DND-41 (cell line): ENCODE measurements at regions not wholly inside any gene's neighbourhood (a gene's known extent, or its start where the extent isn't known, plus 50 kb on each side); places are given as distances from the start of the nearest gene placed in this dataset.

Experiments
- ATAC-seq: fragments of 200-7000 bp; cut with Tn5 transposase; 3 replicates; pipeline ENCODE4 v1.9.1; 2021; ENCODE audit warnings: low read depth; ENCODE audit not compliant: insufficient read depth
- DNase-seq: peaks from one replicate; pipeline ENCODE4 v3.0.0-alpha.2; 2020
- H2AFZ ChIP-seq: 2 replicates; pipeline ENCODE4 v1.6.0; 2012; ENCODE audit warnings: low read depth, low read length
- H3K27ac ChIP-seq: 2 replicates; pipeline ENCODE4 v1.5.1; 2012; ENCODE audit warnings: low read length, inconsistent platforms
- H3K27me3 ChIP-seq: fragments of 200-600 bp; sonication (generic); 2 replicates; pipeline ENCODE4 v1.6.0; 2012; ENCODE audit warnings: low read length, mild to moderate bottlenecking, inconsistent platforms; ENCODE audit not compliant: insufficient read depth, poor library complexity
- H3K36me3 ChIP-seq: 2 replicates; pipeline ENCODE4 v1.5.1; 2012; ENCODE audit warnings: low read length, inconsistent platforms; ENCODE audit not compliant: insufficient read depth
- H3K4me1 ChIP-seq: 2 replicates; pipeline ENCODE4 v1.5.1; 2012; ENCODE audit warnings: mild to moderate bottlenecking, low read length; ENCODE audit not compliant: insufficient read depth
- H3K4me2 ChIP-seq: 2 replicates; pipeline ENCODE4 v1.6.0; 2012; ENCODE audit warnings: mild to moderate bottlenecking, moderate library complexity, low read length, inconsistent platforms; ENCODE audit not compliant: insufficient read depth
- H3K4me3 ChIP-seq, 2 experiments: fragments of 200-600 bp in 1 of 2; shearing (Covaris generic) in 1 of 2; 2 replicates each; pipeline ENCODE4 v1.5.1; 2012 to 2016; ENCODE audit warnings: inconsistent platforms in 2 of 2, low read length in 2 of 2, mild to moderate bottlenecking in 2 of 2, low read depth in 1 of 2, moderate library complexity in 1 of 2
- H3K79me2 ChIP-seq: 2 replicates; pipeline ENCODE4 v1.6.0; 2012; ENCODE audit warnings: low read length, inconsistent platforms; ENCODE audit not compliant: insufficient read depth
- H3K9ac ChIP-seq: 2 replicates; pipeline ENCODE4 v1.6.0; 2012; ENCODE audit warnings: low read depth, mild to moderate bottlenecking, inconsistent platforms, low read length, moderate library complexity
- H3K9me3 ChIP-seq: 2 replicates; pipeline ENCODE4 v1.5.1; 2012; ENCODE audit warnings: low read length, moderate library complexity, mild to moderate bottlenecking, inconsistent platforms; ENCODE audit not compliant: insufficient read depth, severe bottlenecking
- H4K20me1 ChIP-seq: 2 replicates; pipeline ENCODE4 v1.6.0; 2012; ENCODE audit warnings: low read length; ENCODE audit not compliant: insufficient read depth
- CTCF ChIP-seq: IDR thresholded peaks from 2 replicates; pipeline ENCODE4 v1.5.1; 2012; ENCODE audit warnings: borderline replicate concordance, low read length, moderate library complexity, mild to moderate bottlenecking; ENCODE audit not compliant: poor library complexity, severe bottlenecking; ENCODE audit errors: extremely low read depth
- EZH2 ChIP-seq: IDR thresholded peaks from 3 replicates; pipeline ENCODE4 v1.6.1; 2012; ENCODE audit warnings: borderline replicate concordance, low read depth, mild to moderate bottlenecking, moderate library complexity, low read length, inconsistent platforms; ENCODE audit not compliant: severe bottlenecking

- no peak overlapping the region for H3K4me2 ChIP-seq
- H3K9ac ChIP-seq, result no peak overlapping the region
- TF ChIP-seq CTCF (no peak), EZH2 (no peak)
- no peak overlapping the region for H3K27ac ChIP-seq
- peaks cover 3% of the 10 kb centered on the region for H3K9me3 ChIP-seq
- no peaks in the 10 kb centered on the region for H3K79me2 ChIP-seq
- ATAC-seq (no peak), DNase-seq (no peak)
- H2AFZ ChIP-seq, result no peak overlapping the region
- H3K27me3 ChIP-seq, result no peaks in the 10 kb centered on the region
- H3K4me3 ChIP-seq, result no peak overlapping the region
- H3K4me1 ChIP-seq, result no peaks in the 10 kb centered on the region
- H4K20me1 ChIP-seq, result no peaks in the 10 kb centered on the region
- H3K36me3 ChIP-seq, result no peaks in the 10 kb centered on the region
Observed at GRCh38 chr6:156033598-156033997, 578.0 kb upstream of the NOX3 start.

- Histone ChIP-seq H3K4me3 (no peak overlapping the region), H4K20me1 (no peaks in the 10 kb centered on the region), H3K9ac (no peak overlapping the region), H3K36me3 (no peaks in the 10 kb centered on the region), H3K4me2 (no peak overlapping the region), H3K27ac (no peak overlapping the region), H3K4me1 (no peaks in the 10 kb centered on the region), H3K79me2 (no peaks in the 10 kb centered on the region), H3K27me3 (no peaks in the 10 kb centered on the region), H2AFZ (no peak overlapping the region), H3K9me3 (peaks cover 3% of the 10 kb centered on the region)
- TF ChIP-seq CTCF (no peak), EZH2 (no peak)
- DNase-seq, result no peak
- no peak for ATAC-seq
Observed at GRCh38 chr6:156031516-156031915, 575.9 kb upstream of the NOX3 start.

GRCh38 chr6:156030053-156030452 is 574.4 kb upstream of the NOX3 start:
- ATAC-seq (no peak), DNase-seq (no peak)
- H3K36me3 ChIP-seq, result no peaks in the 10 kb centered on the region
- H3K9me3 ChIP-seq, result peaks cover 3% of the 10 kb centered on the region
- no peak for TF ChIP-seq EZH2
- TF ChIP-seq CTCF, result no peak
- no peak overlapping the region for H3K9ac ChIP-seq
- H3K4me1 ChIP-seq, result no peaks in the 10 kb centered on the region
- no peak overlapping the region for H3K27ac ChIP-seq
- H3K4me2 ChIP-seq, result no peak overlapping the region
- no peaks in the 10 kb centered on the region for H3K79me2 ChIP-seq
- no peaks in the 10 kb centered on the region for H4K20me1 ChIP-seq
- no peaks in the 10 kb centered on the region for H3K27me3 ChIP-seq
- no peak overlapping the region for H2AFZ ChIP-seq
- no peak overlapping the region for H3K4me3 ChIP-seq
